HEK293 (cell line): ENCODE measurements at regions not wholly inside any gene's neighbourhood (a gene's known extent, or its start where the extent isn't known, plus 50 kb on each side); places are given as distances from the start of the nearest gene placed in this dataset.

ENCODE experiments used
- CTCF ChIA-PET: fragments of 350-600 bp; formaldehyde crosslinking; extraction: SDS; loops from one replicate; lab custom pipeline; 2021; ENCODE audit warnings: antibody characterized with exemption; lab: Yijun Ruan, JAX
- POLR2A ChIA-PET: fragments of 300-600 bp; formaldehyde crosslinking; extraction: SDS; loops from one replicate; lab custom pipeline; 2020; ENCODE audit warnings: antibody characterized with exemption, inconsistent platforms; lab: Yijun Ruan, JAX
- H3K27ac ChIP-seq: fragments of 200-500 bp; sonication (Bioruptor generic); 2 replicates; pipeline ENCODE4 v1.5.1; 2014; ENCODE audit warnings: low read depth, low read length, control low read depth, inconsistent platforms; ENCODE audit errors: extremely low read depth
- H3K36me3 ChIP-seq, 2 experiments: fragments of 200-500 bp in 1 of 2; sonication (Bioruptor generic) in 1 of 2; 1 replicate in 1 of 2; 2 replicates in 1 of 2; pipeline ENCODE4 v1.5.1; 2014 to 2017; ENCODE audit warnings: inconsistent platforms in 2 of 2, low read length in 2 of 2; ENCODE audit not compliant: control insufficient read depth in 2 of 2, insufficient read depth in 1 of 2
- H3K4me1 ChIP-seq: fragments of 200-500 bp; sonication (Bioruptor generic); 2 replicates; pipeline ENCODE4 v1.5.1; 2014; ENCODE audit warnings: mild to moderate bottlenecking, low read length, inconsistent platforms; ENCODE audit not compliant: control insufficient read depth, insufficient read depth
- H3K4me3 ChIP-seq: 2 replicates; pipeline ENCODE4 v1.5.1; 2011; ENCODE audit warnings: low read depth, mild to moderate bottlenecking, control low read depth, low read length, moderate library complexity
- H3K9me3 ChIP-seq: fragments of 200-500 bp; sonication (Bioruptor generic); 2 replicates; pipeline ENCODE4 v1.5.1; 2014; ENCODE audit warnings: low read depth, low read length, inconsistent platforms; ENCODE audit not compliant: control insufficient read depth, insufficient read depth
- GLIS2 ChIP-seq: fragments of 450-650 bp; formaldehyde crosslinking; IDR thresholded peaks from 2 replicates; pipeline ENCODE4 v1.5.1; 2016; ENCODE audit warnings: missing biosample characterization, missing genetic modification characterization
- HOXC10 ChIP-seq: sonication (generic); formaldehyde crosslinking; IDR thresholded peaks from 2 replicates; pipeline ENCODE4 v1.8.1; 2023; ENCODE audit warnings: mild to moderate bottlenecking, missing genetic modification reagents
- MZF1 ChIP-seq: fragments of 450-650 bp; formaldehyde crosslinking; IDR thresholded peaks from 2 replicates; pipeline ENCODE4 v1.5.1; 2017; ENCODE audit warnings: missing biosample characterization, missing genetic modification characterization, borderline replicate concordance
- SALL2 ChIP-seq: fragments of 450-650 bp; formaldehyde crosslinking; IDR thresholded peaks from 2 replicates; pipeline ENCODE4 v1.5.0; 2017; ENCODE audit warnings: missing biosample characterization, mild to moderate bottlenecking, missing genetic modification characterization, borderline replicate concordance
- WT1 ChIP-seq: fragments of 450-650 bp; formaldehyde crosslinking; IDR thresholded peaks from 2 replicates; pipeline ENCODE4 v1.5.1; 2016; ENCODE audit warnings: missing biosample characterization, missing genetic modification characterization
- YY1 ChIP-seq: fragments of 450-650 bp; formaldehyde crosslinking; IDR thresholded peaks from 2 replicates; pipeline ENCODE4 v1.5.1; 2018; ENCODE audit warnings: missing biosample characterization, missing genetic modification characterization
- YY2 ChIP-seq: fragments of 450-650 bp; formaldehyde crosslinking; IDR thresholded peaks from 2 replicates; pipeline ENCODE4 v1.5.1; 2016; ENCODE audit warnings: missing biosample characterization, missing genetic modification characterization
- ZBTB26 ChIP-seq: fragments of 450-650 bp; formaldehyde crosslinking; optimal IDR thresholded peaks from 2 replicates; pipeline ENCODE3; 2016; ENCODE audit warnings: missing biosample characterization, mild to moderate bottlenecking, missing genetic modification characterization
- ZFP3 ChIP-seq: fragments of 450-650 bp; formaldehyde crosslinking; IDR thresholded peaks from 2 replicates; pipeline ENCODE4 v1.5.1; 2016; ENCODE audit warnings: low read depth, missing biosample characterization, missing genetic modification characterization
- ZNF202 ChIP-seq: fragments of 450-650 bp; formaldehyde crosslinking; IDR thresholded peaks from 2 replicates; pipeline ENCODE4 v1.5.1; 2016; ENCODE audit warnings: missing biosample characterization, missing genetic modification characterization, borderline replicate concordance
- ZNF266 ChIP-seq: fragments of 450-650 bp; formaldehyde crosslinking; IDR thresholded peaks from 2 replicates; pipeline ENCODE4 v1.5.1; 2016; ENCODE audit warnings: missing biosample characterization, missing genetic modification characterization, low read depth
- ZNF280C ChIP-seq: fragments of 450-650 bp; formaldehyde crosslinking; IDR thresholded peaks from 2 replicates; pipeline ENCODE4 v1.5.1; 2016; ENCODE audit warnings: missing biosample characterization, missing genetic modification characterization
- ZNF518A ChIP-seq: fragments of 450-650 bp; formaldehyde crosslinking; conservative IDR thresholded peaks from 2 replicates; pipeline ENCODE4 v1.5.1; 2016; ENCODE audit warnings: low read depth, missing biosample characterization, missing genetic modification characterization
- ZNF561 ChIP-seq: fragments of 450-650 bp; IDR thresholded peaks from 2 replicates; pipeline ENCODE4 v1.5.1; 2018; ENCODE audit warnings: missing biosample characterization, missing genetic modification characterization, borderline replicate concordance
- ZNF585B ChIP-seq: fragments of 450-650 bp; formaldehyde crosslinking; IDR thresholded peaks from 2 replicates; pipeline ENCODE4 v1.5.1; 2016; ENCODE audit warnings: missing biosample characterization, missing genetic modification characterization
- ZNF623 ChIP-seq: fragments of 450-650 bp; formaldehyde crosslinking; IDR thresholded peaks from 2 replicates; pipeline ENCODE4 v1.5.1; 2016; ENCODE audit warnings: missing biosample characterization, missing genetic modification characterization

- no peak for TF ChIP-seq ZNF518A
- no peak for TF ChIP-seq YY2 (tag by site-specific recombination)
- no peak for TF ChIP-seq ZNF623
- no peak for TF ChIP-seq ZNF585B (tag by site-specific recombination)
- TF ChIP-seq ZNF280C (tag by site-specific recombination) = no peak
- no peak for TF ChIP-seq MZF1 (tag by site-specific recombination)
- no peak for TF ChIP-seq ZBTB26 (tag by site-specific recombination)
- TF ChIP-seq HOXC10 (CRISPR knock-in tag) = no peak
- TF ChIP-seq SALL2 (tag by site-specific recombination) = no peak
Measured at GRCh38 chr11:13826505-13827278, 135.8 kb upstream of the SPON1 start (continued).

- Histone ChIP-seq H3K36me3 (no peaks in the 10 kb centered on the region), H3K27ac (no peak overlapping the region), H3K9me3 (no peaks in the 10 kb centered on the region), H3K4me1 (no peaks in the 10 kb centered on the region), H3K4me3 (no peak overlapping the region)
- TF ChIP-seq WT1 = no peak
- TF ChIP-seq ZFP3 (tag by site-specific recombination) = no peak
- no peak for TF ChIP-seq HOXC10 (CRISPR knock-in tag)
- no peak for TF ChIP-seq ZNF561 (tag by site-specific recombination)
- no peak for TF ChIP-seq ZNF202
- no peak for TF ChIP-seq ZNF266
- no peak for TF ChIP-seq GLIS2 (tag by site-specific recombination)
- no peak for TF ChIP-seq YY1 (tag by site-specific recombination)
- POLR2A ChIA-PET = no interaction called here
- CTCF ChIA-PET = interaction anchor here (0.5 kb wide), 1 partner anchor 1502 kb away, joined by 3 read pairs; no protein-coding TSS in a partner anchor
Measured at GRCh38 chr11:13831696-13832095, 130.8 kb upstream of the SPON1 start.
